ENCODE measurements at regions not wholly inside any gene's neighbourhood (a gene's known extent, or its start where the extent isn't known, plus 50 kb on each side); places are given as distances from the start of the nearest gene placed in this dataset.
A peak's percentile ranks its signal among the peaks of the same experiment; 100 is the strongest.
"Not testable (repeated sequence)": the region's sequence is repeated elsewhere in the genome, so short reads cannot be mapped to it uniquely, and the experiment has no call there.

- DNase-seq: no peak
Observed at GRCh38 chr6:4264081-4264480, 128.7 kb upstream of the ECI2 start.

- DNase-seq: peak in 1 of 3 donors; percentile 66
Observed at GRCh38 chr6:4262526-4262925, 127.2 kb upstream of the ECI2 start.

- DNase-seq: no peak
Observed at GRCh38 chr6:4259391-4259790, 124.0 kb upstream of the ECI2 start.

- DNase-seq: no peak
Observed at GRCh38 chr6:4258733-4259132, 123.4 kb upstream of the ECI2 start.

GRCh38 chr6:4256969-4257368 is 121.6 kb upstream of the ECI2 start:
- no peak for DNase-seq

- DNase-seq: peak; percentile 54 to 79 (median 79)
Observed at GRCh38 chr6:4253604-4254231, 118.3 kb upstream of the ECI2 start.

GRCh38 chr6:4252445-4252844 is 117.1 kb upstream of the ECI2 start:
- not testable (repeated sequence) for DNase-seq

GRCh38 chr6:4250645-4251044 is 115.3 kb upstream of the ECI2 start:
- no peak for DNase-seq

GRCh38 chr6:4243832-4244231 is 108.5 kb upstream of the ECI2 start:
- DNase-seq: not testable (repeated sequence)

GRCh38 chr6:4243237-4243636 is 107.9 kb upstream of the ECI2 start:
- DNase-seq: no peak

- no peak for DNase-seq
Observed at GRCh38 chr6:4242601-4243000, 107.2 kb upstream of the ECI2 start.

- DNase-seq: no peak
Observed at GRCh38 chr6:4240148-4240547, 104.8 kb upstream of the ECI2 start.

GRCh38 chr6:4225161-4225872 is 89.9 kb upstream of the ECI2 start:
- no peak for DNase-seq

GRCh38 chr6:4224067-4224978 is 88.9 kb upstream of the ECI2 start:
- peak in 1 of 3 donors; percentile 3 for DNase-seq

- peak in 1 of 3 donors; percentile 15 for DNase-seq
Observed at GRCh38 chr6:4220558-4220957, 85.2 kb upstream of the ECI2 start.

GRCh38 chr6:4218619-4219317 is 83.4 kb upstream of the ECI2 start:
- DNase-seq: not testable (repeated sequence)

- DNase-seq: peak in 1 of 3 donors; percentile 3
Observed at GRCh38 chr6:4212588-4212987, 77.2 kb upstream of the ECI2 start.

GRCh38 chr6:4210629-4211419 is 75.4 kb upstream of the ECI2 start:
- peak; percentile 25 to 47 (median 30) for DNase-seq

GRCh38 chr6:4209196-4209595 is 73.8 kb upstream of the ECI2 start:
- DNase-seq: no peak

GRCh38 chr6:4208158-4208557 is 72.8 kb upstream of the ECI2 start:
- DNase-seq: no peak
